ENCODE measurements at regions not wholly inside any gene's neighbourhood (a gene's known extent, or its start where the extent isn't known, plus 50 kb on each side); places are given as distances from the start of the nearest gene placed in this dataset.

- no peak for DNase-seq (ENCODE audit: insufficient read length, low spot score)
- TF ChIP-seq CTCF (IDR thresholded peaks at IDR 0.05; ENCODE audit: insufficient read depth, missing control alignments), result no peak
- FAIRE-seq, result no peak
Observed at GRCh38 chr16:24624102-24624501, 84.7 kb downstream of the RBBP6 start.

GRCh38 chr16:24626256-24626655 is 86.9 kb downstream of the RBBP6 start:
- DNase-seq (ENCODE audit: insufficient read length, low spot score), result no peak
- FAIRE-seq, result no peak
- TF ChIP-seq CTCF (IDR thresholded peaks at IDR 0.05; ENCODE audit: insufficient read depth, missing control alignments), result no peak

GRCh38 chr16:24634919-24635318 is 94.5 kb upstream of the TNRC6A start:
- FAIRE-seq (no peak), DNase-seq (ENCODE audit: insufficient read length, low spot score) (no peak)
- TF ChIP-seq CTCF (IDR thresholded peaks at IDR 0.05; ENCODE audit: insufficient read depth, missing control alignments), result no peak

GRCh38 chr16:24635900-24636610 is 93.4 kb upstream of the TNRC6A start:
- no peak for TF ChIP-seq CTCF (IDR thresholded peaks at IDR 0.05; ENCODE audit: insufficient read depth, missing control alignments)
- FAIRE-seq (no peak), DNase-seq (ENCODE audit: insufficient read length, low spot score) (no peak)

- no peak for DNase-seq (ENCODE audit: insufficient read length, low spot score)
- TF ChIP-seq CTCF (IDR thresholded peaks at IDR 0.05; ENCODE audit: insufficient read depth, missing control alignments), result no peak
- no peak for FAIRE-seq
Observed at GRCh38 chr16:24639769-24640168, 89.7 kb upstream of the TNRC6A start.

GRCh38 chr16:24643489-24643888 is 86.0 kb upstream of the TNRC6A start:
- DNase-seq (ENCODE audit: insufficient read length, low spot score) (no peak), FAIRE-seq (no peak)
- TF ChIP-seq CTCF (IDR thresholded peaks at IDR 0.05; ENCODE audit: insufficient read depth, missing control alignments), result no peak

GRCh38 chr16:24645739-24646645 is 83.5 kb upstream of the TNRC6A start:
- DNase-seq (ENCODE audit: insufficient read length, low spot score) (no peak), FAIRE-seq (no peak)
- no peak for TF ChIP-seq CTCF (IDR thresholded peaks at IDR 0.05; ENCODE audit: insufficient read depth, missing control alignments)

Measured in D721Med (cell line).